ENCODE measurements at regions not wholly inside any gene's neighbourhood (a gene's known extent, or its start where the extent isn't known, plus 50 kb on each side); places are given as distances from the start of the nearest gene placed in this dataset.

DNA sequence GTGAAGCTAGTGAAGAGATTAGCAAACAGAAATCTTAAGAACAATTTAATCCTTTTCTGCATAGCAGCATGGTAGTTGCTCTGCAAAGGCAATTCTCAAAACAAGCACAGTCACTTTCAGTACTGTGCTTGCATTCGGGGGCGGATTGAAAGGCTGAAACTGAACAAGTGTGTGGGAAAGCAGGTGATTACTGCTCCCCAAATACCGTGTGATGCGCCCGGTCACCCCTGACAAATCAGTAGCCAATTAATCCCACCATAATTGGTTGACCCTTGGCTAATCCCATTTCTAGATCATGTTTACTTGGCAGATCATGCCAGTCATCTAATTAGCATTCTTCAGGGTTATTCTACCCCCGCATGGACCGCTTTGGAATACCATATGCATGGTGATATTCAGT lies 76.5 kb upstream of the ADRB1 start:
- Histone ChIP-seq H3K9me3 (ENCODE audit: low read depth) (no peaks in the 10 kb centered on the region), H3K4me1 (ENCODE audit: low read depth) (peaks cover 2% of the 10 kb centered on the region), H3K4me3 (no peak overlapping the region), H3K36me3 (no peaks in the 10 kb centered on the region), H3K27me3 (no peaks in the 10 kb centered on the region), H3K27ac (no peak overlapping the region)
- DNase-seq (ENCODE audit: low read depth in 1 of 2, low spot score in 1 of 2): no peak
- TF ChIP-seq, protein P1, sequence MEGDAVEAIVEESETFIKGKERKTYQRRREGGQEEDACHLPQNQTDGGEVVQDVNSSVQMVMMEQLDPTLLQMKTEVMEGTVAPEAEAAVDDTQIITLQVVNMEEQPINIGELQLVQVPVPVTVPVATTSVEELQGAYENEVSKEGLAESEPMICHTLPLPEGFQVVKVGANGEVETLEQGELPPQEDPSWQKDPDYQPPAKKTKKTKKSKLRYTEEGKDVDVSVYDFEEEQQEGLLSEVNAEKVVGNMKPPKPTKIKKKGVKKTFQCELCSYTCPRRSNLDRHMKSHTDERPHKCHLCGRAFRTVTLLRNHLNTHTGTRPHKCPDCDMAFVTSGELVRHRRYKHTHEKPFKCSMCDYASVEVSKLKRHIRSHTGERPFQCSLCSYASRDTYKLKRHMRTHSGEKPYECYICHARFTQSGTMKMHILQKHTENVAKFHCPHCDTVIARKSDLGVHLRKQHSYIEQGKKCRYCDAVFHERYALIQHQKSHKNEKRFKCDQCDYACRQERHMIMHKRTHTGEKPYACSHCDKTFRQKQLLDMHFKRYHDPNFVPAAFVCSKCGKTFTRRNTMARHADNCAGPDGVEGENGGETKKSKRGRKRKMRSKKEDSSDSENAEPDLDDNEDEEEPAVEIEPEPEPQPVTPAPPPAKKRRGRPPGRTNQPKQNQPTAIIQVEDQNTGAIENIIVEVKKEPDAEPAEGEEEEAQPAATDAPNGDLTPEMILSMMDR (IDR thresholded peaks at IDR 0.05; ENCODE audit: low read depth, low read length): no peak

DNA sequence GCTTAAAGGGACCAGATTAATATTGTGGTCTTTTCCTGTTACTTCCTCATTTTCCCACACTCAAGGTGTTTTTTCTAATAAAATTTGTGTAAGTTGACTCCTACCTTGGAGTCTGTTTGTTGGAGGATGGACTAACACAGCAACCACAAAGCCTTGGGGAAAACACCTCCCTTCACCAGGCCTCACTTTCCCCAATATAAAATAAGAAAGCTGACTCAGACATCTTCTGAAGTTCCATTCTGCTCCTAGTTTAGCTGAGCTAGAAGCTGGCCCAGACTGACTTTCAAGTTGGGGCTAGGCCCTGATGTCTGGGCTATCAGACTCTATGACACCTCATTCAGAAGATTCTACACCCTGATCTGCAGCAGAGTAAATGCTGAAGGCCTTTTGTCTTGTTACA lies 73.0 kb upstream of the ADRB1 start:
- H3K27ac ChIP-seq: no peak overlapping the region
- H3K4me1 ChIP-seq (ENCODE audit: low read depth): no peaks in the 10 kb centered on the region
- no peak for DNase-seq (ENCODE audit: low read depth in 1 of 2, low spot score in 1 of 2)
- H3K36me3 ChIP-seq: no peaks in the 10 kb centered on the region
- no peak overlapping the region for H3K4me3 ChIP-seq
- H3K9me3 ChIP-seq (ENCODE audit: low read depth): no peaks in the 10 kb centered on the region
- TF ChIP-seq, protein P1 (IDR thresholded peaks at IDR 0.05; ENCODE audit: low read depth, low read length): no peak
- H3K27me3 ChIP-seq: no peaks in the 10 kb centered on the region

DNA sequence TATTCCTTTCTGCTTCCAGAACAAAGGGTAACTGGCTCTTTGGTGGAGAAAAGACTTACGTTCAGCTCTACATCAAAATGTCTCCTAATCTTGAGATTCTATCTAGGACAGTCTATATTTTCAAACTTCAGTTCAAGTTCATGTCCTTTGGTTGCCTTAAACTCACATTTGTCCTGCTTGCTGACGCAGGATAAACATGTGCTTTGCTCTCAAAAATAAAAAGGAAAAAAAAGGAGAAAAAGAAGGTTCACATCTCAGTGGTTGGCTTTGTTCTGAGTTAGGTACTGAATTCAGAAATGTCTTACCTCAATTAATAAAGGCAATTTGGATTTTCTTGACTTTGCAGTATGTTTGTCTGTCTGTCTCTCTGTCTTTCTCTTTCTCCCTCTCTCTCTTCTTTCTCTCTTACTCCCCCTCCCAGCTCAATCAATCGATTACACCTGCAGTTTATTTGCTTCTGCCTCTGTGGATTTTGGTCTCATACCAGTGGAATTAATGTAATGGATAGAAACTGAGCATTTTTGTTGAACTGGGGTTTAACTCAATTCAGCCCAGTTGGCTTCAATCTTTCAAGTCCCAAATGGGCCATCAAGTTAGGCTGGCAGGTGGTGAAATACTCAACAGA lies 72.2 kb upstream of the ADRB1 start:
- Histone ChIP-seq H3K4me3 (no peak overlapping the region), H3K27me3 (no peaks in the 10 kb centered on the region), H3K36me3 (no peaks in the 10 kb centered on the region), H3K9me3 (ENCODE audit: low read depth) (no peaks in the 10 kb centered on the region), H3K4me1 (ENCODE audit: low read depth) (no peaks in the 10 kb centered on the region), H3K27ac (no peak overlapping the region)
- TF ChIP-seq, protein P1 (IDR thresholded peaks at IDR 0.05; ENCODE audit: low read depth, low read length): no peak
- DNase-seq (ENCODE audit: low read depth in 1 of 2, low spot score in 1 of 2): no peak

DNA sequence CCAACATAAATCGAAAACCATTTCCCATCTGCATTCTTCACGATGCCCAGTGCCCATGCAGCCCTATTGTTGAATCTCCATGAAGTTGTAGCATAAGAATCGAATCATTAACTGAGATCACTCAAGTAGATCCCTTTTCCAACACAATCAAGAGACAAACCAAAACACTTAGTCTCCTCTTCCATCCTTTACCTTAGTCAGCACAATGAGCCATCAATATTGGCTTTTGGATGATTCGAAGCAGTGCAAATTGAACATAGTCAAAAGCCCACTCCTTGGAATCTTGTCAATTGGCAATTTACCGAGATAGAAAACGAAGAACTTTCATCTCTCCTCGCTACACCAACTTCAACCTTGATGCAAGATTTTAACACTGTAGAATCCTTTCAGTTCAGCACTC lies 66.5 kb upstream of the ADRB1 start:
- H3K27me3 ChIP-seq: no peaks in the 10 kb centered on the region
- H3K4me1 ChIP-seq (ENCODE audit: low read depth): no peaks in the 10 kb centered on the region
- no peak overlapping the region for H3K4me3 ChIP-seq
- H3K36me3 ChIP-seq: no peaks in the 10 kb centered on the region
- no peaks in the 10 kb centered on the region for H3K9me3 ChIP-seq (ENCODE audit: low read depth)
- TF ChIP-seq, protein P1 (IDR thresholded peaks at IDR 0.05; ENCODE audit: low read depth, low read length): no peak
- DNase-seq (ENCODE audit: low read depth in 1 of 2, low spot score in 1 of 2): no peak
- H3K27ac ChIP-seq: no peak overlapping the region

DNA sequence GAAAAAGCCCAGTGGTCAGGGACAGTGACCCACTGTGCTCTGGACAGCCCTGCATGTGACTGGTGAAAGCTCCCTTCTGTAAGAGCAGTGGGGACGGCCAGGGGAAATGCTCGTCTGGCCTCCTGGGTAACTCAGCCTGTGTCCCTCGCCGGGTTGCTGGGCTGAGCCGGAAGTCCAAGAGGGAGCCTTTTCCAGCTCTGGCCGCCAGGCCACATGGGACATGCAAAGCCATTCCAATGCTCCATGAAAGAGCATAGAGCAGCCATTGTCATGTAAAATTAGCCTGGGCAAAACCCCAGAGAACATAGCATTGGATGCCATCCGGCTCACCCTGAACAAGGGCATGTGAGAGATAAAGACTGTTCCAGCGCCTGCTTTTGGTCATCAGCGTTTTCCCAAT lies 64.9 kb upstream of the ADRB1 start:
- Histone ChIP-seq H3K9me3 (ENCODE audit: low read depth) (no peaks in the 10 kb centered on the region), H3K36me3 (no peaks in the 10 kb centered on the region), H3K4me3 (no peak overlapping the region), H3K27me3 (no peaks in the 10 kb centered on the region), H3K27ac (no peak overlapping the region), H3K4me1 (ENCODE audit: low read depth) (no peaks in the 10 kb centered on the region)
- no peak for DNase-seq (ENCODE audit: low read depth in 1 of 2, low spot score in 1 of 2)
- TF ChIP-seq, protein P1 (IDR thresholded peaks at IDR 0.05; ENCODE audit: low read depth, low read length): no peak

DNA sequence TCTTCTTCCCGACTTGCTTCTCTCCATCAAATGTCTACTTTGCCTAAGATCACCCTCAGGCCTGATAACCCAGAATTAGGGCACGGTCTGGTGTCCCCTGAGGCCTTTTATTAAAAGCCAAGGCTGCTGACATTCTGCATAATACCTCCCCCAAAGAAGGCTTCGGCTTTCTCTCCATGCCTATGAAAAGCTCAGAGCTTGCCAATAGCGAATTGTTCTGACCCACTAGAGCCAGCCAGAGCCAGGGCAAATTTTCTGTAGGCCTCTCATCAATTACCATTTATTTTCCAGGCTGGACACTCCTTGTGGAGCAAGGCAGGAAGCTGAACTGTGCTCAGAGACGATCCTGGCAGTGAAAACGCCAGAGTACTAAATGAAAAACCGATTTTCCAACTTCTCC lies 64.3 kb upstream of the ADRB1 start:
- Histone ChIP-seq H3K4me3 (no peak overlapping the region), H3K27me3 (no peaks in the 10 kb centered on the region)

More for the DNA sequence above, 64.3 kb upstream of the ADRB1 start:
- H3K4me1 ChIP-seq (ENCODE audit: low read depth): no peaks in the 10 kb centered on the region
- no peaks in the 10 kb centered on the region for H3K36me3 ChIP-seq
- no peaks in the 10 kb centered on the region for H3K9me3 ChIP-seq (ENCODE audit: low read depth)
- H3K27ac ChIP-seq: no peak overlapping the region
- no peak for DNase-seq (ENCODE audit: low read depth in 1 of 2, low spot score in 1 of 2)
- TF ChIP-seq, protein P1 (IDR thresholded peaks at IDR 0.05; ENCODE audit: low read depth, low read length): no peak
